Large intestine (tissue), 3 donors: ENCODE measurements at regions not wholly inside any gene's neighbourhood (a gene's known extent, or its start where the extent isn't known, plus 50 kb on each side); places are given as distances from the start of the nearest gene placed in this dataset.

ENCODE experiments used
- DNase-seq, 2 donors: peaks; one replicate each; pipeline versions ENCODE4 v3.0.0 to v3.0.0-alpha.2; 2013
- H3K27ac ChIP-seq: one replicate; pipeline ENCODE4 v1.5.1; 2013; ENCODE audit warnings: low read length
- H3K27me3 ChIP-seq: 2 replicates; pipeline ENCODE4 v1.6.1; 2013; ENCODE audit warnings: low read length; ENCODE audit not compliant: control insufficient read depth, insufficient read depth
- H3K36me3 ChIP-seq: 2 replicates; pipeline ENCODE4 v1.6.1; 2013; ENCODE audit warnings: low read length; ENCODE audit not compliant: control insufficient read depth, insufficient read depth
- H3K4me1 ChIP-seq: one replicate; pipeline ENCODE4 v1.6.1; 2013; ENCODE audit warnings: low read length; ENCODE audit not compliant: control insufficient read depth, insufficient read depth
- H3K4me3 ChIP-seq: one replicate; pipeline ENCODE4 v1.5.1; 2013; ENCODE audit warnings: low read length
- H3K9me3 ChIP-seq: one replicate; pipeline ENCODE4 v1.6.1; 2013; ENCODE audit warnings: mild to moderate bottlenecking, low read depth, low read length, moderate library complexity; ENCODE audit not compliant: control insufficient read depth
- WGBS: methylation state at CpG from one replicate; pipeline ENCODE4 v1.1.5; 2013; ENCODE audit warnings: low lambda C conversion rate; ENCODE audit not compliant: insufficient coverage; 5-methylcytosine and 5-hydroxymethylcytosine counted together

DNA sequence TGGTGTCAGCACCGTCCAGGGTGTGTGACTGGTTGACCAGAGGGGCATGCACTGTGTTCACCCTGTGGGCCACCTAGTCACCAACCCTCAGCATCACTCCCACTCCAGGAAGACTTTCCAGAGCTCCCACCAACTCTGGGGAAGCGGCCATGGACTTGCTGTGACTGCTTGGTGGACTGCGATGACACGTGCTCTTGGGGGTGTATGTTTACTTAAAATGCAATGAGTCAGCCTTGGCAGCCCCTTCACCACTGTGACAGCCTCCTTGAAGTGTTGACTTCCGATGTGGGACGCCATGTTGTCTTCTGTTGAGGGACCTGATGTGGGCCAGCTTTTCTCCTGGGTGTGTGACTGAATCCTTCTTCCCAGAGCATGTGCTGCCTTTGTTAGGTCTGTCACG, 151.1 kb upstream of the RTL1 start:
- H3K27me3 ChIP-seq, result peaks cover 3% of the 10 kb centered on the region
- no peaks in the 10 kb centered on the region for H3K9me3 ChIP-seq
- H3K36me3 ChIP-seq, result peaks cover 12% of the 10 kb centered on the region
- no peaks in the 10 kb centered on the region for H3K4me1 ChIP-seq
- no peak overlapping the region for H3K27ac ChIP-seq
- WGBS, result no CpG with 5 or more reads among the region's 7 CpGs
- H3K4me3 ChIP-seq, result no peak overlapping the region
- DNase-seq, result no peak

DNA sequence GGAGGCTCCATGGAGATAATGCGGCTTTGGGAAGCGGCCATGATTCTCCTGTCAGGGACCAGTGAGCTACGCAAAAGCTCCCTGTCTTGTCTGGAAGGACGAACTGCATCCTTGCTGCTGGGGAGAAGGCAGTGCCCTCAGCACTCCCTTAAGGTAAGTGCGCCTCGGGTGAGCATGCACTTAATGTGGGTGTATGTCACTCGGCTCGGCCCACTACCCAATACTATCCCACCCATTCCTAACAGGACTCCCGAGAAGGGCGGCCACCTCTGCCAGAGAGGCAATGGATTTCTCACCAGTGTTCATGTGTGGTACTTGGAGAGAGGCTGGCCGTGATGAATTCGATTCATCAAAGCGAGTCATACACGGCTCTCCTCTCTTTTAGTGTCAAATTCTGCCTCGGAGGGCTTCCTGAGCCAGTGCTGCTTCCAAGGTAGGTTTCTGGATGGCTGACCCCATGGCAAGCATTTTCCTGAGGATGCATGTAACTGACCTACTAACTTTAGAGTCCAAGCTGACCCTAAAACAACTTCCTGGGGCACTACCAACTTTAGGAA, 151.7 kb upstream of the RTL1 start:
- WGBS, result 100% methylated on average over 1 of the region's 15 CpGs
- no peaks in the 10 kb centered on the region for H3K4me1 ChIP-seq

DNA sequence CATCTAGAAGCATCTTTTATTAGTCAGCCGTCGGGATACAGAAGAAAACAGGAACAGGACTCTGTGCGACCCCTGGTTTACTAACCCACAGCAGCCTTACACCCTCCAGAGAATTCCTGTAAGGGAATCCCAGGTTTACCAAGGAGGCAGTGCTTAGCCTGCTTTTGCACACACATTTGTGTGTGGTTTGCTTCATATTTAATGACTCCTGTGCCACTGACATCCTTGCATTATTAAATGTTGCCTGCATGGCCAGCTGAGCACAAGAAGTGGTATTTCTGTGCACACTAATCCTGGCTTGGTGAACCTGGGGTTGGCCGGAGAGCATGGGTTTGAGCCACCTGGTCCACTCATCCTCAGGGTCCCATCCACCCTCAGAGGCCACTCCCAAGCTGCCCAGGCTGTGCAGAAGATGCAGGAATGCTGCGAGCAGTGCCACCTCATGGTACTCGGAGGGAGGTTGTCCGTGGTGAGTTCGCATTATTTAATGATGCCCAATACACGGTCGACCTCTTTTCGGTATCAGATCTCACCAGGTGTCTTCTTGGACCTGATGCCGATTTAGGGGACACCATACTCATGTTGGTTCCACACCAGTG, 152.4 kb upstream of the RTL1 start:
- WGBS, result 100% methylated on average over 1 of the region's 12 CpGs
- no peak overlapping the region for H3K27ac ChIP-seq
- no peak for DNase-seq
- no peaks in the 10 kb centered on the region for H3K4me1 ChIP-seq
- no peaks in the 10 kb centered on the region for H3K9me3 ChIP-seq
- H3K36me3 ChIP-seq, result peaks cover 13% of the 10 kb centered on the region
- no peak overlapping the region for H3K4me3 ChIP-seq
- peaks cover 3% of the 10 kb centered on the region for H3K27me3 ChIP-seq

More for the DNA sequence above, 151.7 kb upstream of the RTL1 start:
- H3K27ac ChIP-seq, result no peak overlapping the region
- H3K27me3 ChIP-seq, result peaks cover 3% of the 10 kb centered on the region
- H3K36me3 ChIP-seq, result peaks cover 13% of the 10 kb centered on the region
- no peaks in the 10 kb centered on the region for H3K9me3 ChIP-seq
- DNase-seq, result no peak
- no peak overlapping the region for H3K4me3 ChIP-seq

DNA sequence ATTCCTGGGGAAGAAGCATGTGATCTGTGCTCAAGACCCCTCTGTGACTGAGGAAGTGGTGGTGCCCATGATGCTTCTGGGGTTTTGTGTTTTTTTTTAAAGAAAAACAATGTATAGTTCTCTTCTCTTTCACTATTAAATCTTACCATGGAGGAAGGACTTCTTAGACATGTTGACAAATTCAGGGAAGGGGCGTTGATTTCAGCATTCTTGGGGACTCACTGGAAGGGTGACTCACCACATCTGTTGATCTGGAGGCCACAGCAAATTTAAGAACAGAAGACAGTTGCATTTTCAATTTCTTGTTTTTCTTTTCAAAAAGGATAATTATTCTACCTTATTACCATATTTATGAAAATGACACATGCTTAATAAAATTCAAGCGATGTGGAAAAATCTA, 152.9 kb upstream of the RTL1 start:
- WGBS, result 100% methylated on average over 1 of the region's 2 CpGs
- H3K4me1 ChIP-seq, result no peaks in the 10 kb centered on the region

DNA sequence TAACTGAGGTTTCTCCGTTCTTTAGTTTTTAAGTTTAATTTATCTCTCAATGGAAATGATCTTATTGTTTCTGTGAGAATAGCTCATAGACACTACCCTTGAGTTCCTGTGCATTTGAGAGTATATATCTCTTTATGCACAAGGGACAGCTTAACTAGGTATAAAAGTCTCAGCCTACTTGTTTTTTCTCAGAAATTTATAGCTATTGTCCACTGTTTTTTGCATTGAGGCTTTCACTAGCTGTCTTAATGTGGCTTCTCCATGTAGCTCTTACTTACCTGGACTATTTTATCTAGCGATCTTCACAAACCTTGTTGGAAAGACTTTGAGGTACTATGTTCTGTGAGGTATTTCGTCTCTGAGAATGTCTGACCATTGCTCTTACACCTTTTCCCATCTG, 153.9 kb upstream of the RTL1 start:
- Histone ChIP-seq H3K27ac (no peak overlapping the region), H3K36me3 (peaks cover 13% of the 10 kb centered on the region), H3K4me1 (no peaks in the 10 kb centered on the region), H3K9me3 (no peaks in the 10 kb centered on the region), H3K27me3 (peaks cover 3% of the 10 kb centered on the region), H3K4me3 (no peak overlapping the region)
- no peak for DNase-seq
- WGBS, result 87% methylated on average over 3 of the region's 3 CpGs

More for the DNA sequence above, 152.9 kb upstream of the RTL1 start:
- DNase-seq, result no peak
- peaks cover 13% of the 10 kb centered on the region for H3K36me3 ChIP-seq
- H3K27ac ChIP-seq, result no peak overlapping the region
- no peaks in the 10 kb centered on the region for H3K9me3 ChIP-seq
- H3K4me3 ChIP-seq, result no peak overlapping the region
- H3K27me3 ChIP-seq, result peaks cover 3% of the 10 kb centered on the region

DNA sequence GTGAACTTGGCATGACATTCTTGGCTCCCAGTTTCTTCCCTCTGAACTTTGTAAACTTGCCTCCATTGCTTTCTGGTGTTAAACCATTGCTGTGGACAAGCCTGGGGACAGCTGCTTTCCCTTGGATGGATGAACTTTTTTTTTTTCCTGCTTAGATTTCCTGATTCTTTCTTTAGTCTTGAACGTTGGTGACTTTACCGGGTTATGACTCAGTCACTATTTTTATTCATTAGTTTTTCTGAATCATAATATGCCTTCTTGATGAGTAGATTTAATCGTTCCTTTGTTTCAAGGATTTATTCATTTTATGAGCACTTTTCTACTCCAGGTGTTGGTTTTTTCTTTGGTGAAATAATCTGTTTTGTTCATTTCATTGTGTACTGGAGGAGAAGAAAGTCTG, 155.0 kb upstream of the RTL1 start:
- Histone ChIP-seq H3K36me3 (peaks cover 13% of the 10 kb centered on the region), H3K9me3 (no peaks in the 10 kb centered on the region), H3K4me1 (no peaks in the 10 kb centered on the region), H3K4me3 (no peak overlapping the region), H3K27ac (no peak overlapping the region), H3K27me3 (peaks cover 3% of the 10 kb centered on the region)
- 90% methylated on average over 3 of the region's 3 CpGs for WGBS
- DNase-seq, result no peak

DNA sequence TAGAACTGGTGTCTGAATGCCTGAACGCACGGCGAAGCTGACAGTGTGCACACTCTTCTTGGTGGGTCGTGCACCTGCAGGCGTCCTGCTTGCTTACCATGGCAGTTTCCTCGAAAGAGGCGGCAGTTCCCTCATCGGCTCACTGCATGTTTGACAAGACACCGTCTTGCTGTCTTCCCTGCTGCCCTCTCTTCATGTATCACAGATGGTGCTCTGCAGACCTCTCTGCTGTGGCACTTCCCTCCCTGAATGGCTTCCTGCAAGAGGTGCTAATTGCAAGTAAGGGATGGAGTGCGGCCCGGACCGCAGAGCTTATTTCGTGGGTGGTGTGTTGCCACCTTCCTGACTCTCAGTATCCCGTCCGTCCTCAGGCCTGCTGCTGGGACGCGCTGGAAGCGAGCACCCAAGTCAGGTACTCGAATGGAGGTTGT, 156.7 kb upstream of the RTL1 start:
- no peak overlapping the region for H3K4me3 ChIP-seq
- peaks cover 7% of the 10 kb centered on the region for H3K36me3 ChIP-seq
- H3K9me3 ChIP-seq, result no peaks in the 10 kb centered on the region
- no peak overlapping the region for H3K27ac ChIP-seq
- H3K4me1 ChIP-seq, result no peaks in the 10 kb centered on the region
- 94% methylated on average over 3 of the region's 19 CpGs for WGBS
- H3K27me3 ChIP-seq, result peaks cover 3% of the 10 kb centered on the region
- no peak for DNase-seq

DNA sequence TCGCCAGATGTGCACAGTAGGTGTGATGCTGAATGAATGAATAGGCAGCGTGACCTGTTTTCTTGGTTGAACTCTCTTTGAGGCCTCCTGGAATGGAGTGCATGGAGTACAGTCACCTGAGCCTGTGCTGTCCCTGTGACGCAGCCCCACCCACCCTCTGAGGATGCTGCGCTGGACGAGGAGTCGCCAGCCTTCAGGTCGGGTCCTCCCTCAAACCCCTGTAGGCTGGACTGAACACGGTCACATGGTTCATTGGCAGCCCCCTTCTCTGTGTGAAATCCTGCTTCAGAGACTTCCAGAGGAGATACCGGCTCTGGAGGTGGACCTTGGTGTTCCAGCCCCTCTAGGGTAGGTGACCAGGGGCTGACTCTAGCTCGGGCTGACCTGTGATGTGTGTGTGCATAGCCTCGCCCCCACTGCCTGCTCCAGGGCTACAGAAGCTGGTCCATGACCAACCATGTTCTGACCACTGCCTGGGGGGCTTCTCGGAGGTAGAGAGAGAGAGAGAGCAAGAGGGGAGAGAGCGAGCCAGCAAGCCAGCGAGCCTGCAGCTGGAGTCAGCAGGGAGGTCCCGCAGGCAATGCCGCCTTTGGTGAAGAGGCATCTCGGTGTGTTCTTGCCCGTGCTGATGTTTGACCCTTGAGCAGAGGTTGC, 158.0 kb upstream of the RTL1 start:
- peaks cover 5% of the 10 kb centered on the region for H3K9me3 ChIP-seq
- no CpG with 5 or more reads among the region's 18 CpGs for WGBS
- no peak for DNase-seq
- H3K4me3 ChIP-seq, result no peak overlapping the region
- peaks cover 3% of the 10 kb centered on the region for H3K27me3 ChIP-seq
- H3K4me1 ChIP-seq, result no peaks in the 10 kb centered on the region
- peaks cover 3% of the 10 kb centered on the region for H3K36me3 ChIP-seq
- H3K27ac ChIP-seq, result no peak overlapping the region

DNA sequence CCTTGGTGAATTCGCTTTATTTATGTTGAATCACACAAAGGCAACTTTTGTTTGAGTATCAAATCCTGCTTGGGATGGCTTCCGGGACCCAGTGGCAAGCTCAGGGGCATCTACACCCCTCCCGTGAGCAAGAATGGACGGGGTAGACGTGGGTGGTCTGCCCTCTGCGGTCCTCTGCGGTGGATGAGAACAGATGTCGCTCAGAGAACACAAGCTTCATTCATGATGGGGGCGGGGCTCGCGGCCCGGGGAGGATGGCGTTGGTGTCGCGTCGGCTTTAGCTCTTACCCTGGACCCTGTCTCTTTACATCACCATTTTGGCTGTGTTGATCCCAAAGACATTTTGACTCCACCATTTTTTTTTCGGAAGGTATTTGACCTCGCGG, 158.5 kb upstream of the RTL1 start:
- H3K4me3 ChIP-seq, result no peak overlapping the region
- peaks cover 3% of the 10 kb centered on the region for H3K27me3 ChIP-seq
- no CpG with 5 or more reads among the region's 19 CpGs for WGBS
- H3K36me3 ChIP-seq, result peaks cover 3% of the 10 kb centered on the region
- DNase-seq, result no peak
- no peak overlapping the region for H3K27ac ChIP-seq
- no peaks in the 10 kb centered on the region for H3K4me1 ChIP-seq
- peaks cover 5% of the 10 kb centered on the region for H3K9me3 ChIP-seq

DNA sequence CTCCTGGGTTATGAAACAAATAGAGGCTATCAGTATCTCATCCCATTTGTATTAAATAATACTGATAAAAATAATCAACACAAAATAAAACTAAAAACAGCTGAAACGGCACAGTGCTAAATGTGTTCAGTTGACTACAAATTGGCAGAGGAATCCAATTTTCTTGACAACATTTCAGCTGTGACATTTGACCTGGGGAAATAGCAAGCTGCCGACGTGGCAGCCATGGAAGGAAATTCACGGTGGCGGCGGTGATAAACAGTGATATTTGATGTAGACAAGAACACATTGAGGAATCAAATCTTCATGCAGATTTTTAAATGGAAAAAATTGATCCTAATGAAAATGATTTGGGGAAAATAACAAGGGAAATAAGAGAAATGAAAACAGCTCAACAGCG, 159.1 kb upstream of the RTL1 start:
- H3K9me3 ChIP-seq, result peaks cover 5% of the 10 kb centered on the region
- H3K27me3 ChIP-seq, result peaks cover 3% of the 10 kb centered on the region
- WGBS, result 95% methylated on average over 5 of the region's 7 CpGs
- H3K4me1 ChIP-seq, result no peaks in the 10 kb centered on the region
- H3K36me3 ChIP-seq, result peaks cover 3% of the 10 kb centered on the region
- no peak overlapping the region for H3K4me3 ChIP-seq
- no peak for DNase-seq
- no peak overlapping the region for H3K27ac ChIP-seq

DNA sequence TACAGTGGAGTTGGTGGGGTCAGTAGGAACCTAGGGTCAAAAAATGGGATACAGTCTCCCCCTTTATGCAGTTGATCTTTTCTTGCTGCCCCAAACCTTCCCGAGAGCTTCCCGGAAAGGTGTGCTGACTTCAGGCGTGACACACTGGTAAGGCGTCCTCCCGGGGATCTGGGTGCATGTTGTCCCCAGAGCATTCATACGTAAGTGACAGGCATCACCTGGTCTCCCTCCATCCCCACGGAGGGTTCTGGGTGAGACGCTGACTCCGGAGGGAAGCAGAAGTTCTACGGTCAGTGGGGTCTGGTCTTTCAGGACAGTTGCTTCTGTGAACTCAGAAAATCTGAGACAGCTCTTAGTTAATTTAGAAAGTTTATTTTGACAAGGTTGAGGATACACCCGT, 159.6 kb upstream of the RTL1 start:
- no peaks in the 10 kb centered on the region for H3K4me1 ChIP-seq
- H3K27me3 ChIP-seq, result peaks cover 3% of the 10 kb centered on the region
- peaks cover 5% of the 10 kb centered on the region for H3K9me3 ChIP-seq
- peaks cover 3% of the 10 kb centered on the region for H3K36me3 ChIP-seq
- no peak overlapping the region for H3K4me3 ChIP-seq
- DNase-seq, result no peak
- H3K27ac ChIP-seq, result no peak overlapping the region
- WGBS, result 100% methylated on average over 1 of the region's 11 CpGs
